ENCODE measurements at regions not wholly inside any gene's neighbourhood (a gene's known extent, or its start where the extent isn't known, plus 50 kb on each side); places are given as distances from the start of the nearest gene placed in this dataset.

GRCh38 chr10:131419797-131420196, 108.3 kb upstream of the TCERG1L start:
- no peaks in the 10 kb centered on the region for H3K27me3 ChIP-seq
- WGBS, 2 donors, result 91 to 92% methylated on average over 22 of the region's 22 CpGs
- no peak overlapping the region for H3K27ac ChIP-seq
- peaks cover 0 to 10% (median 0%) of the 10 kb centered on the region in 4 donors for H3K9me3 ChIP-seq
- no peak for DNase-seq (ENCODE audit: low spot score in 2 of 2)
- peaks cover 0 to 2% (median 0%) of the 10 kb centered on the region in 4 donors for H3K4me1 ChIP-seq
- TF ChIP-seq, protein P1, sequence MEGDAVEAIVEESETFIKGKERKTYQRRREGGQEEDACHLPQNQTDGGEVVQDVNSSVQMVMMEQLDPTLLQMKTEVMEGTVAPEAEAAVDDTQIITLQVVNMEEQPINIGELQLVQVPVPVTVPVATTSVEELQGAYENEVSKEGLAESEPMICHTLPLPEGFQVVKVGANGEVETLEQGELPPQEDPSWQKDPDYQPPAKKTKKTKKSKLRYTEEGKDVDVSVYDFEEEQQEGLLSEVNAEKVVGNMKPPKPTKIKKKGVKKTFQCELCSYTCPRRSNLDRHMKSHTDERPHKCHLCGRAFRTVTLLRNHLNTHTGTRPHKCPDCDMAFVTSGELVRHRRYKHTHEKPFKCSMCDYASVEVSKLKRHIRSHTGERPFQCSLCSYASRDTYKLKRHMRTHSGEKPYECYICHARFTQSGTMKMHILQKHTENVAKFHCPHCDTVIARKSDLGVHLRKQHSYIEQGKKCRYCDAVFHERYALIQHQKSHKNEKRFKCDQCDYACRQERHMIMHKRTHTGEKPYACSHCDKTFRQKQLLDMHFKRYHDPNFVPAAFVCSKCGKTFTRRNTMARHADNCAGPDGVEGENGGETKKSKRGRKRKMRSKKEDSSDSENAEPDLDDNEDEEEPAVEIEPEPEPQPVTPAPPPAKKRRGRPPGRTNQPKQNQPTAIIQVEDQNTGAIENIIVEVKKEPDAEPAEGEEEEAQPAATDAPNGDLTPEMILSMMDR (IDR thresholded peaks at IDR 0.05), result no peak
- no peak for TF ChIP-seq POLR2A (IDR thresholded peaks at IDR 0.05)
- no peak for TF ChIP-seq EP300 (IDR thresholded peaks at IDR 0.05)
- no peaks in the 10 kb centered on the region for H3K36me3 ChIP-seq
- no peak overlapping the region for H3K4me3 ChIP-seq

DNA sequence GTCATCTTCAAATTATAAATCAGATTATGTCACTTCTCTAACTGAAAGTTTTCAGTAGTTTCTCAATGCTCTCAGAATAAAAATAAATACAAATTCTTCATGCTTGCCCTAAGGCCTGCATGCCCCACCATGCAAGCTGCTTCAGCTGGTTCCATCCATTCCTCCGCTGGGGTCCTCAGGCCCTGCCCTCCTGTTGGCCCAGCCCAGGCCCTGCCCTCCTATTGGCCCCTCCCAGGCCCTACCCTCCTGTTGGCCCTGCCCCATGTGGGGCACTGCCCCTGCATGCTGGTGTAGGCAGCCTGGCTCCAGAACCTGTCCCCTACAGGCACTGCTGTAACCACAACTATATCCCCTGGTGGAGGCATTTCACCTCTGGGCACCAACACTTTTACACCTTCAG, 109.3 kb upstream of the TCERG1L start:
- 78 to 86% methylated on average over 1 of the region's 1 CpG for WGBS, 2 donors
- H3K4me3 ChIP-seq, result no peak overlapping the region
- H3K4me1 ChIP-seq, result peaks cover 0 to 7% (median 0%) of the 10 kb centered on the region in 4 donors
- DNase-seq (ENCODE audit: low spot score in 2 of 2), result no peak
- TF ChIP-seq POLR2A (IDR thresholded peaks at IDR 0.05) (no peak), EP300 (IDR thresholded peaks at IDR 0.05) (no peak)
- TF ChIP-seq, protein P1 (IDR thresholded peaks at IDR 0.05), result no peak
- H3K9me3 ChIP-seq, result peaks cover 0 to 10% (median 0%) of the 10 kb centered on the region in 4 donors
- H3K36me3 ChIP-seq, result no peaks in the 10 kb centered on the region
- no peaks in the 10 kb centered on the region for H3K27me3 ChIP-seq
- no peak overlapping the region for H3K27ac ChIP-seq

GRCh38 chr10:131421381-131421780, 109.9 kb upstream of the TCERG1L start:
- WGBS, 2 donors, result 64 to 88% methylated on average over 5 of the region's 5 CpGs
- TF ChIP-seq EP300 (IDR thresholded peaks at IDR 0.05) (no peak), POLR2A (IDR thresholded peaks at IDR 0.05) (no peak)
- TF ChIP-seq, protein P1 (IDR thresholded peaks at IDR 0.05), result no peak
- no peak overlapping the region for H3K27ac ChIP-seq

GRCh38 chr10:131422731-131423130, 111.2 kb upstream of the TCERG1L start:
- H3K4me1 ChIP-seq, result peaks cover 0 to 16% (median 0%) of the 10 kb centered on the region in 4 donors
- TF ChIP-seq EP300 (IDR thresholded peaks at IDR 0.05) (no peak), POLR2A (IDR thresholded peaks at IDR 0.05) (no peak)
- TF ChIP-seq, protein P1 (IDR thresholded peaks at IDR 0.05), result no peak
- 89 to 96% methylated on average over 7 to 10 of the region's 10 CpGs for WGBS, 2 donors
- H3K36me3 ChIP-seq, result no peaks in the 10 kb centered on the region
- no peaks in the 10 kb centered on the region for H3K9me3 ChIP-seq
- H3K27me3 ChIP-seq, result no peaks in the 10 kb centered on the region
- no peak overlapping the region for H3K4me3 ChIP-seq
- no peak overlapping the region for H3K27ac ChIP-seq
- no peak for DNase-seq (ENCODE audit: low spot score in 2 of 2)

More at GRCh38 chr10:131421381-131421780, 109.9 kb upstream of the TCERG1L start:
- no peak for DNase-seq (ENCODE audit: low spot score in 2 of 2)
- Histone ChIP-seq H3K4me1 (peaks cover 0 to 12% (median 0%) of the 10 kb centered on the region in 4 donors), H3K4me3 (no peak overlapping the region), H3K36me3 (no peaks in the 10 kb centered on the region), H3K27me3 (no peaks in the 10 kb centered on the region), H3K9me3 (peaks cover 0 to 10% (median 0%) of the 10 kb centered on the region in 4 donors)

GRCh38 chr10:131424053-131424452, 112.5 kb upstream of the TCERG1L start:
- H3K4me1 ChIP-seq, result peaks cover 0 to 16% (median 0%) of the 10 kb centered on the region in 4 donors
- DNase-seq (ENCODE audit: low spot score in 2 of 2), result no peak
- no peaks in the 10 kb centered on the region for H3K36me3 ChIP-seq
- TF ChIP-seq POLR2A (IDR thresholded peaks at IDR 0.05) (no peak), EP300 (IDR thresholded peaks at IDR 0.05) (no peak)
- TF ChIP-seq, protein P1 (IDR thresholded peaks at IDR 0.05), result no peak
- no peak overlapping the region for H3K4me3 ChIP-seq
- no peaks in the 10 kb centered on the region for H3K9me3 ChIP-seq
- 32 to 36% methylated on average over 6 of the region's 6 CpGs for WGBS, 2 donors
- no peak overlapping the region for H3K27ac ChIP-seq
- H3K27me3 ChIP-seq, result no peaks in the 10 kb centered on the region
